Stimulated activated CD8-positive, alpha-beta memory T cell treated with anti-CD3 and anti-CD28 coated beads, Interleukin-12 subunit alpha, Interleukin-12 subunit beta, amount 100 ng/mL, for 24 hours (primary cell): ENCODE measurements at regions not wholly inside any gene's neighbourhood (a gene's known extent, or its start where the extent isn't known, plus 50 kb on each side); places are given as distances from the start of the nearest gene placed in this dataset.

ENCODE experiments used
- DNase-seq: peaks from one replicate; pipeline ENCODE4 v3.0.0-alpha.2; 2020; ENCODE audit errors: extremely low read depth

GRCh38 chr5:157913575-157913974 is 54.6 kb upstream of the CLINT1 start:
- DNase-seq: no peak

- DNase-seq: no peak
Measured at GRCh38 chr5:157912621-157913325, 53.8 kb upstream of the CLINT1 start.

DNA sequence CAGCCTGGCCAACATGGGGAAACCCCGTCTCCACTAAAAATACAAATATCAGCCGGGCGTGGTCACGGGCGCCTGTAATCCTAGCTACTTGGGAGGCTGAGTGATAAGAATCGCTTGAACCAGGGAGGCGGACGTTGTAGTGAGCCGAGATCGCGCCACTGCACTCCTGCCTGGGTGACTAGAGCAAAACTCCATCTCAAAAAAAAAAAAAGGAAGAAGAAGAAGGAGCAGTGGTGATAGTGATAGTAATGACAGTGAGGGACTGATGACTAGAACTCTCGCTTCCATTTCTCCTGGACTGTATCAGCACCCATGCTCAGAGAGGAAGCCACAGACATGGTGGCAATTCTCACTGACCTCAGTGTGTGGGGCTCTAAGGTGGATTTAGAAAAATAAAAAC is 52.6 kb upstream of the CLINT1 start:
- DNase-seq: no peak
